ENCODE measurements at regions not wholly inside any gene's neighbourhood (a gene's known extent, or its start where the extent isn't known, plus 50 kb on each side); places are given as distances from the start of the nearest gene placed in this dataset.

DNA sequence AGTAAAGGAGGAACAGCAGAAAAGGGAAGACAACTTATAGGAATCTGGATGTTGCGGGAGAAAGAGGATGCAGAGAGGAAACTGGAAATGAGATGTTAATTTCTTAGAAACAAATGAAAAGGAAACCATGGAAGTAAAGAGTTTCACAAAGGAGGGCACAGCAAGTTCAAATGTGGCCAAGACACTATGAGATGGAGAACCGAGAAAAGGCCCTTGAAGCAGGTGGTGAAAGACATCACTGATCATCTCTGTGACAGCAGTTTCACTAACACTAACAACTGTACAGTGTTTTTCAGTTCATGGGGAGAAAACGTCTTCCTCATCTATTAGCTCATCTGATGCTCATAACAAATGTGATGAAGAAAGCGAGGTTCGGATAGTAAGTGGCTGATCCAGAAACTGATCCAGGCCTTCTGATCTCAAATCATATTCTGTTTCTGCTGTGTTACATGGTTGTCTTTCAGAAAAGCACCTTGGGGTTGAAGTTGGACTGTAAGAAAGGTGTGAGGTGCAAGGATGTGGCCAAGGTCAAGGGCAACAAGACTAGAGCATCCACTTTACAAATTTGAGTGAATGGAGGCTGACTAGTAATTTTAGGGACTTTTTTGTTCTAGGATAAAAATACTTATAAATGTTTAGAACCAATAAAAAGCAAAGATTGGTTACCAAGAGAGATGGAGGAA lies 492.1 kb upstream of the CADM1 start:
- no peaks in the 10 kb centered on the region for H3K27me3 ChIP-seq (ENCODE audit: control insufficient read depth in 1 of 2, insufficient read depth in 2 of 2, low read length in 2 of 2)
- no peak overlapping the region for H3K4me2 ChIP-seq (ENCODE audit: low read depth, low read length)
- no peak for TF ChIP-seq EEA1 (CRISPR knock-in tag; IDR thresholded peaks at IDR 0.05; ENCODE audit: borderline replicate concordance)
- TF ChIP-seq ZNF773 (CRISPR knock-in tag; IDR thresholded peaks at IDR 0.05; ENCODE audit: borderline replicate concordance), result no peak
- no peak for TF ChIP-seq RAD51 (IDR thresholded peaks at IDR 0.05; ENCODE audit: borderline replicate concordance)
- no peak for TF ChIP-seq FOXK2 (IDR thresholded peaks at IDR 0.05)
- TF ChIP-seq HOXA5 (CRISPR knock-in tag; IDR thresholded peaks at IDR 0.05), result no peak
- no peak for TF ChIP-seq HOXA3 (CRISPR knock-in tag; IDR thresholded peaks at IDR 0.05)
- TF ChIP-seq ZNF547 (CRISPR knock-in tag; IDR thresholded peaks at IDR 0.05), result no peak
- no peak for TF ChIP-seq SPEN (CRISPR knock-in tag; IDR thresholded peaks at IDR 0.05; ENCODE audit: low read depth)
- no peak for TF ChIP-seq CCAR2 (optimal IDR thresholded peaks at IDR 0.05; ENCODE audit: low read depth, low read length)
- no peak for TF ChIP-seq CSRNP2 (CRISPR knock-in tag; conservative IDR thresholded peaks at IDR 0.05; ENCODE audit: low read depth)
- TF ChIP-seq, protein P1, sequence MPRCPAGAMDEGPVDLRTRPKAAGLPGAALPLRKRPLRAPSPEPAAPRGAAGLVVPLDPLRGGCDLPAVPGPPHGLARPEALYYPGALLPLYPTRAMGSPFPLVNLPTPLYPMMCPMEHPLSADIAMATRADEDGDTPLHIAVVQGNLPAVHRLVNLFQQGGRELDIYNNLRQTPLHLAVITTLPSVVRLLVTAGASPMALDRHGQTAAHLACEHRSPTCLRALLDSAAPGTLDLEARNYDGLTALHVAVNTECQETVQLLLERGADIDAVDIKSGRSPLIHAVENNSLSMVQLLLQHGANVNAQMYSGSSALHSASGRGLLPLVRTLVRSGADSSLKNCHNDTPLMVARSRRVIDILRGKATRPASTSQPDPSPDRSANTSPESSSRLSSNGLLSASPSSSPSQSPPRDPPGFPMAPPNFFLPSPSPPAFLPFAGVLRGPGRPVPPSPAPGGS (CRISPR knock-in tag; IDR thresholded peaks at IDR 0.05), result no peak
- no peak for TF ChIP-seq HNF4G (IDR thresholded peaks at IDR 0.05; ENCODE audit: borderline replicate concordance, low read depth, low read length)
- no peak for TF ChIP-seq HNF4G (CRISPR knock-in tag; IDR thresholded peaks at IDR 0.05; ENCODE audit: borderline replicate concordance, low read depth)
- no peak for TF ChIP-seq RARA (CRISPR knock-in tag; IDR thresholded peaks at IDR 0.05)
- no peak for TF ChIP-seq SMYD3 (CRISPR knock-in tag; IDR thresholded peaks at IDR 0.05)
- TF ChIP-seq ZNF224 (CRISPR knock-in tag; IDR thresholded peaks at IDR 0.05), result no peak
- DNase-seq (ENCODE audit: low spot score) (no peak), ATAC-seq (no peak), FAIRE-seq (no peak)
- H3K36me3 ChIP-seq (replicated peaks in 1 of 2; ENCODE audit: control insufficient read depth in 1 of 2, insufficient read depth in 2 of 2, low read length in 2 of 2), result no peaks in the 10 kb centered on the region
- CTCF ChIA-PET (ENCODE audit: low intra/inter-chr PET ratio, low total read pairs), result no interaction called here
- no peaks in the 10 kb centered on the region for H3K4me1 ChIP-seq (ENCODE audit: insufficient read depth, low read length)
- no TSS peak for BruUV-seq (replicated peaks)
- H4K20me1 ChIP-seq (ENCODE audit: insufficient read depth, low read length), result no peaks in the 10 kb centered on the region
- intact Hi-C loops (cut with micrococcal nuclease; ENCODE audit: unreplicated experiment) (no loop called here), in situ Hi-C loops (cut with HindIII; ENCODE audit: extremely low pct_ligation_motif_present, low pct_unique_long_range_greater_than_20kb) (no loop called here)
- H2AFZ ChIP-seq (ENCODE audit: low read length), result no peak overlapping the region
- POLR2A ChIA-PET, result no interaction called here
- H3K4me3 ChIP-seq (replicated peaks in 1 of 3; ENCODE audit: insufficient read depth in 1 of 3, low read depth in 2 of 3, low read length in 3 of 3), result no peak overlapping the region
- no peaks in the 10 kb centered on the region for H3K79me2 ChIP-seq (ENCODE audit: insufficient read depth, low read length)
- no peak overlapping the region for H3K9ac ChIP-seq (ENCODE audit: insufficient read depth, low read depth, low read length)
- no peak overlapping the region for H3K27ac ChIP-seq (ENCODE audit: extremely low read length, insufficient read depth, low read length)
- 8% methylated on average over 5 of the region's 5 CpGs for WGBS (ENCODE audit: low lambda C conversion rate)
- H3K9me3 ChIP-seq (ENCODE audit: low read length), result no peaks in the 10 kb centered on the region

Data from HepG2 (cell line).